Hepatocyte (in vitro differentiated cells): ENCODE measurements at regions not wholly inside any gene's neighbourhood (a gene's known extent, or its start where the extent isn't known, plus 50 kb on each side); places are given as distances from the start of the nearest gene placed in this dataset.

Source experiments
- EZH2 ChIP-seq: fragments of 200-600 bp; sonication (generic); IDR thresholded peaks from 2 replicates; pipeline ENCODE4 v1.6.1; 2016; ENCODE audit warnings: antibody characterized with exemption, mild to moderate bottlenecking, borderline replicate concordance
- EZH2phosphoT487 ChIP-seq: fragments of 200-600 bp; sonication (generic); IDR thresholded peaks from one replicate; pipeline ENCODE4 v1.6.1; 2018; ENCODE audit warnings: antibody characterized with exemption, mild to moderate bottlenecking, low read depth, moderate library complexity; ENCODE audit not compliant: unreplicated experiment, severe bottlenecking
- TF ChIP-seq, protein P1 (sequence below): fragments of 200-600 bp; sonication (generic); IDR thresholded peaks from 2 replicates; pipeline ENCODE4 v1.5.1; 2016; ENCODE audit warnings: antibody characterized with exemption, mild to moderate bottlenecking; ENCODE audit not compliant: poor library complexity

DNA sequence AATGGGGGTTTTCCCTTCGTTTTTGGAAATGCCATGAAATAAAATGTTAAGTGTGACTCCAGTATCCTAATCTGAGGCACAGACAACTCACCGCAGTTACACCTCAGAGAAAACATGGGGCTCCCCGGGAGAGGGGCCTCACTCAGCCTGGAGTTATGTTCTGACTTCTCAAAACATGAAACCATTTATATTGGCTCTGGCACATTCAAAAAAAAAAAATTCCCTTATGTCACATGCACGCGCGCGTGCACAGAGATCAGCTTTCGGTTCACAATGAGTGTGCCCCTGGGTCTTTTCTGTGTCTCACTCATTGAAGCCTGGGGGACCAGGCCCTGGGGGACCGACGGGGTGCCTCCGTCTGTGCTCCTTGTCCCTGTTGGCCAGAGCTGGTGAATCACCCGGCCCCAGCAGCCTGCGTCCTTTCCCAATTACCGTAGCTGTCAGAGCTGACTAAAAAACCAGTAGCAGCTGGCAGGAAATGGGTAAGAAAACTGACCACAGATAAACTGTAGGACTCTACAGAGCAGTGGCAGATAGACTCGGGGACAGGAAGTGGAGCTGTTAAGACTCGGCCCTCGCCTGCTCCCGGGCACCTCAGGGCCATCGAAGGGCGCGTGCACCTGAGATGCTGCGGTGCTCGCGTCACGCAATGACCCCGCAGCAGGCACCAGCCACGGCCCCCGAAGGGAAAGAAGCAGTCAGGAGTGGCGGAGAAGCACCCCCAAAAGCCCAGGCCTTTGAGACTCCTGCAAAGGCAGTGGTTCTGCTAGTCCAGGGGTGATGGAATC, 138.3 kb upstream of the ID2 start:
- TF ChIP-seq, protein P1, sequence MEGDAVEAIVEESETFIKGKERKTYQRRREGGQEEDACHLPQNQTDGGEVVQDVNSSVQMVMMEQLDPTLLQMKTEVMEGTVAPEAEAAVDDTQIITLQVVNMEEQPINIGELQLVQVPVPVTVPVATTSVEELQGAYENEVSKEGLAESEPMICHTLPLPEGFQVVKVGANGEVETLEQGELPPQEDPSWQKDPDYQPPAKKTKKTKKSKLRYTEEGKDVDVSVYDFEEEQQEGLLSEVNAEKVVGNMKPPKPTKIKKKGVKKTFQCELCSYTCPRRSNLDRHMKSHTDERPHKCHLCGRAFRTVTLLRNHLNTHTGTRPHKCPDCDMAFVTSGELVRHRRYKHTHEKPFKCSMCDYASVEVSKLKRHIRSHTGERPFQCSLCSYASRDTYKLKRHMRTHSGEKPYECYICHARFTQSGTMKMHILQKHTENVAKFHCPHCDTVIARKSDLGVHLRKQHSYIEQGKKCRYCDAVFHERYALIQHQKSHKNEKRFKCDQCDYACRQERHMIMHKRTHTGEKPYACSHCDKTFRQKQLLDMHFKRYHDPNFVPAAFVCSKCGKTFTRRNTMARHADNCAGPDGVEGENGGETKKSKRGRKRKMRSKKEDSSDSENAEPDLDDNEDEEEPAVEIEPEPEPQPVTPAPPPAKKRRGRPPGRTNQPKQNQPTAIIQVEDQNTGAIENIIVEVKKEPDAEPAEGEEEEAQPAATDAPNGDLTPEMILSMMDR, result no peak
- TF ChIP-seq EZH2 (no peak), EZH2phosphoT487 (no peak)
